Smooth muscle cell (in vitro differentiated cells): ENCODE measurements at regions not wholly inside any gene's neighbourhood (a gene's known extent, or its start where the extent isn't known, plus 50 kb on each side); places are given as distances from the start of the nearest gene placed in this dataset.
"Not testable (repeated sequence)": the region's sequence is repeated elsewhere in the genome, so short reads cannot be mapped to it uniquely, and the experiment has no call there.

ENCODE experiments used
- DNase-seq: peaks from one replicate; lab custom pipeline; 2025; ENCODE audit not compliant: unreplicated experiment; lab: John Stamatoyannopoulos, UW
- H2AFZ ChIP-seq: fragments of 200-600 bp; sonication (generic); 2 replicates; pipeline ENCODE4 v1.6.0; 2016; ENCODE audit warnings: antibody characterized with exemption, low read depth, mild to moderate bottlenecking
- H3F3A ChIP-seq: fragments of 200-600 bp; sonication (generic); 2 replicates; pipeline ENCODE4 v1.6.0; 2017; ENCODE audit warnings: antibody characterized with exemption, low read depth
- H3K27ac ChIP-seq: fragments of 200-600 bp; sonication (generic); 2 replicates; pipeline ENCODE4 v1.5.1; 2016; ENCODE audit warnings: low read depth, mild to moderate bottlenecking
- H3K27me3 ChIP-seq: fragments of 200-600 bp; sonication (generic); 2 replicates; pipeline ENCODE4 v1.6.1; 2016; ENCODE audit warnings: low read depth, mild to moderate bottlenecking
- H3K36me3 ChIP-seq: fragments of 200-600 bp; sonication (generic); 2 replicates; pipeline ENCODE4 v1.5.1; 2016; ENCODE audit warnings: low read depth
- H3K4me1 ChIP-seq: fragments of 200-600 bp; sonication (generic); 2 replicates; pipeline ENCODE4 v1.5.1; 2016; ENCODE audit warnings: low read depth
- H3K4me2 ChIP-seq: fragments of 200-600 bp; sonication (generic); 2 replicates; pipeline ENCODE4 v1.6.0; 2016; ENCODE audit warnings: mild to moderate bottlenecking
- H3K4me3 ChIP-seq: fragments of 200-600 bp; sonication (generic); 2 replicates; pipeline ENCODE4 v1.5.1; 2016; ENCODE audit warnings: mild to moderate bottlenecking
- H3K79me2 ChIP-seq: fragments of 200-600 bp; sonication (generic); 2 replicates; pipeline ENCODE4 v1.6.0; 2016; ENCODE audit warnings: low read depth, mild to moderate bottlenecking
- H3K9ac ChIP-seq: fragments of 200-600 bp; sonication (generic); 2 replicates; pipeline ENCODE4 v1.6.0; 2016; ENCODE audit warnings: low read depth
- H3K9me3 ChIP-seq: fragments of 200-600 bp; sonication (generic); replicated peaks from 2 replicates; pipeline ENCODE4 v1.5.1; 2016; ENCODE audit warnings: low read depth
- H4K20me1 ChIP-seq: fragments of 200-600 bp; sonication (generic); 2 replicates; pipeline ENCODE4 v1.6.0; 2016; ENCODE audit warnings: low read depth
- CTCF ChIP-seq: fragments of 200-600 bp; sonication (generic); IDR thresholded peaks from 2 replicates; pipeline ENCODE4 v1.5.1; 2017; ENCODE audit warnings: borderline replicate concordance, mild to moderate bottlenecking, antibody characterized with exemption; ENCODE audit not compliant: insufficient read depth, poor library complexity, severe bottlenecking
- WGBS: methylation state at CpG from one replicate; pipeline ENCODE4 v1.1.7; 2016; ENCODE audit warnings: low lambda C conversion rate; 5-methylcytosine and 5-hydroxymethylcytosine counted together

- Histone ChIP-seq H3K4me2 (no peak overlapping the region), H3K27me3 (no peaks in the 10 kb centered on the region), H3K4me1 (no peaks in the 10 kb centered on the region), H3K9ac (no peak overlapping the region), H3F3A (no peaks in the 10 kb centered on the region), H3K9me3 (no peaks in the 10 kb centered on the region), H3K36me3 (no peaks in the 10 kb centered on the region), H4K20me1 (no peaks in the 10 kb centered on the region), H2AFZ (no peak overlapping the region), H3K27ac (no peak overlapping the region), H3K79me2 (no peaks in the 10 kb centered on the region), H3K4me3 (no peak overlapping the region)
- TF ChIP-seq CTCF: no peak
- WGBS: 17% methylated on average over 2 of the region's 2 CpGs
- no peak for DNase-seq
Observed at GRCh38 chrX:76538860-76539259, 111.3 kb downstream of the MAGEE1 start.

DNA sequence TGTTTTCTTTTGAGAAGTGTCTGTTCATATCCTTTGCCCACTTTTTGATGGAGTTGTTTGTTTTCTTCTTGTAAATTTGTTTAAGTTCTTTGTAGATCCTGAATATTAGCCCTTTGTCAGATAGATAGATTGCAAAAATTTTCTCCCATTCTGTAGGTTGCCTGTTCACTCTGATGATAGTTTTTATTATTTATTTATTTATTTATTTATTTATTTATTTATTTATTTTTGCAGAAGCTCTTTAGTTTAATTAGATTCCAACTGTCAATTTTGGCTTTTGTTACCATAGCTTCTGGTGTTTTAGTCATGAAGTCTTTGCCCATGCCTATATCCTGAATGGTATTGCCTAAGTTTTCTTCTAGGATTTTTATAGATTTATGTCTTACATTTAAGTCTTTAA, 115.9 kb downstream of the MAGEE1 start:
- not testable (repeated sequence) for H3K27ac ChIP-seq, H3K27me3 ChIP-seq, H3K9me3 ChIP-seq, H2AFZ ChIP-seq, H3K79me2 ChIP-seq, H3K4me3 ChIP-seq, H3K9ac ChIP-seq, H4K20me1 ChIP-seq, H3K4me2 ChIP-seq, DNase-seq, H3K36me3 ChIP-seq, H3F3A ChIP-seq, H3K4me1 ChIP-seq

GRCh38 chrX:76550016-76550415, 122.5 kb downstream of the MAGEE1 start:
- Histone ChIP-seq H3K36me3 (no peaks in the 10 kb centered on the region), H3K4me2 (no peak overlapping the region), H4K20me1 (no peaks in the 10 kb centered on the region), H3F3A (no peaks in the 10 kb centered on the region), H3K79me2 (no peaks in the 10 kb centered on the region), H3K27me3 (no peaks in the 10 kb centered on the region), H3K27ac (no peak overlapping the region), H2AFZ (no peak overlapping the region), H3K9ac (no peak overlapping the region), H3K4me1 (no peaks in the 10 kb centered on the region), H3K4me3 (no peak overlapping the region), H3K9me3 (no peaks in the 10 kb centered on the region)
- no peak for TF ChIP-seq CTCF
- 66% methylated on average over 3 of the region's 3 CpGs for WGBS
- DNase-seq: no peak

- TF ChIP-seq CTCF: no peak
- no peak overlapping the region for H2AFZ ChIP-seq
Observed at GRCh38 chrX:76555269-76555668, 127.8 kb downstream of the MAGEE1 start.

More at GRCh38 chrX:76555269-76555668, 127.8 kb downstream of the MAGEE1 start:
- Histone ChIP-seq H3K4me3 (no peak overlapping the region), H3K9me3 (no peaks in the 10 kb centered on the region), H3K4me1 (no peaks in the 10 kb centered on the region), H4K20me1 (no peaks in the 10 kb centered on the region), H3K27ac (no peak overlapping the region), H3K27me3 (no peaks in the 10 kb centered on the region), H3F3A (no peaks in the 10 kb centered on the region), H3K4me2 (no peak overlapping the region), H3K79me2 (no peaks in the 10 kb centered on the region), H3K36me3 (no peaks in the 10 kb centered on the region), H3K9ac (no peak overlapping the region)
- DNase-seq: no peak
- 77% methylated on average over 2 of the region's 2 CpGs for WGBS
